BE2C (cell line): ENCODE measurements at regions not wholly inside any gene's neighbourhood (a gene's known extent, or its start where the extent isn't known, plus 50 kb on each side); places are given as distances from the start of the nearest gene placed in this dataset.

Experiments used
- DNase-seq: peaks from one replicate; pipeline ENCODE4 v3.0.0-alpha.2; 2020
- H3K27me3 ChIP-seq: fragments of 250-450 bp; sonication (Bioruptor Pico); 2 replicates; pipeline ENCODE4 v1.5.1; 2020; ENCODE audit warnings: mild to moderate bottlenecking
- H3K36me3 ChIP-seq: fragments of 250-450 bp; sonication (Bioruptor Pico); 2 replicates; pipeline ENCODE4 v1.5.1; 2020; ENCODE audit warnings: mild to moderate bottlenecking
- H3K4me1 ChIP-seq: fragments of 250-450 bp; sonication (Bioruptor Pico); 2 replicates; pipeline ENCODE4 v1.5.1; 2020
- H3K4me3 ChIP-seq: 2 replicates; pipeline ENCODE4 v1.5.1; 2011; ENCODE audit warnings: low read depth, low read length
- H3K9me3 ChIP-seq: fragments of 250-450 bp; sonication (Bioruptor Pico); 2 replicates; pipeline ENCODE4 v1.5.1; 2020
- TF ChIP-seq, protein P1 (sequence below): IDR thresholded peaks from 2 replicates; pipeline ENCODE4 v1.5.1; 2012; ENCODE audit warnings: mild to moderate bottlenecking, low read depth, low read length

DNA sequence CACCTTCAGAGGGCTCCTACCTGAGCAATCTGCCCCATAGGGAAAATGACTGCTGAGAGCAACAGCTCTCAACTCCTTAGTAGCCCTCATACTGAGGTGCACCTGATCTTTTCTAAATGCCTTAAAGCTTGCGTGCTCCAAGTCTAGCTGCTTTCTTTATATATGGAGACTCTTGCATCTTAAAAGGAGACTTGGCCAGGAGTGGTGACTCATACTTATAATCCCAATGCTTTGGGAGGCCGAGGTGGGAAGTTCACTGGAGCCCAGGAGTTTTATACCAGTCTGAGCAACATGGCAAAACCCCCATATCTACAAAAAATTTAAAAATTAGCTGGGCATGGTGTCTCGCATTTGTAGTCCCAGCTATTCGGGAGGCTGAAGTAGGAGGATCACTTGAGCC, 78.1 kb upstream of the TRIM2 start:
- DNase-seq = no peak
- 0 out of 2 replicates have a peak, but pooled peaks cover 2% of the 10 kb centered on the region for H3K4me1 ChIP-seq
- no peak overlapping the region for H3K4me3 ChIP-seq
- TF ChIP-seq, protein P1, sequence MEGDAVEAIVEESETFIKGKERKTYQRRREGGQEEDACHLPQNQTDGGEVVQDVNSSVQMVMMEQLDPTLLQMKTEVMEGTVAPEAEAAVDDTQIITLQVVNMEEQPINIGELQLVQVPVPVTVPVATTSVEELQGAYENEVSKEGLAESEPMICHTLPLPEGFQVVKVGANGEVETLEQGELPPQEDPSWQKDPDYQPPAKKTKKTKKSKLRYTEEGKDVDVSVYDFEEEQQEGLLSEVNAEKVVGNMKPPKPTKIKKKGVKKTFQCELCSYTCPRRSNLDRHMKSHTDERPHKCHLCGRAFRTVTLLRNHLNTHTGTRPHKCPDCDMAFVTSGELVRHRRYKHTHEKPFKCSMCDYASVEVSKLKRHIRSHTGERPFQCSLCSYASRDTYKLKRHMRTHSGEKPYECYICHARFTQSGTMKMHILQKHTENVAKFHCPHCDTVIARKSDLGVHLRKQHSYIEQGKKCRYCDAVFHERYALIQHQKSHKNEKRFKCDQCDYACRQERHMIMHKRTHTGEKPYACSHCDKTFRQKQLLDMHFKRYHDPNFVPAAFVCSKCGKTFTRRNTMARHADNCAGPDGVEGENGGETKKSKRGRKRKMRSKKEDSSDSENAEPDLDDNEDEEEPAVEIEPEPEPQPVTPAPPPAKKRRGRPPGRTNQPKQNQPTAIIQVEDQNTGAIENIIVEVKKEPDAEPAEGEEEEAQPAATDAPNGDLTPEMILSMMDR = no peak
- H3K9me3 ChIP-seq = no peaks in the 10 kb centered on the region
- H3K36me3 ChIP-seq = no peaks in the 10 kb centered on the region
- no peaks in the 10 kb centered on the region for H3K27me3 ChIP-seq

DNA sequence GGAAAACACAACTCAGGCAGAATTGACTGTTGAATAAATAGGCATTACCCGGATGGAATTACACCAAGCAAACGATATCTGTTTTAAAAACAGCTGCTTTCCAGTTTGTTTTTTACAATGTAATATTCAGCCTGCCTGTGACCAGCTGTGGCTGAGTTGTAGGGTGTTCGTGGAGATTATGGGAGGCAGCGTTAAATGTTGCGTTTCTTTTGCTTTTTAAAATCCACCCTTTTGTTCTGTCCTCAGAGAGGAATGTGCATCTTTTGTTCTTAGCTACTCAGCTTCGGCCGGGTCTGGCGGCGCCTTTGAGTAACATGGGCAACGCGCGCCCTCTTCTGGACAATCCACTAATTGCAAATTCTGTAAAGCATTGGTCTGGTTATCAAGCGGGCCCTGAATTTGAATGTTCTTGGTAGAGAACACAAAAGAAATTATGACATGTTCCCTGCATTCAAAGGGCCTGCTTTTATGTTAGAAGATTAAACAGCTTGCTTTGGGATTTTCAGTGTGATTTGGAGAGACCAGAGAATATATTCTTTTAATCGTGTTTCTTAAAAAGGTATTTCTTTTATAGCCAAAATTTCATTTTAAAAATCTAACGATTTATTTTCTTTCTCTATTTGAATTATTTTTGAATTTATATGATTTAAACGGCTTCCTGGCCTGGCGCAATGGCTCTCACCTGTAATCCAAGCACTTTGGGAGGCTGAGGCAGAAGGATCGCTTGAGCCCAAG, 76.3 kb upstream of the TRIM2 start:
- H3K36me3 ChIP-seq = no peaks in the 10 kb centered on the region
- peak; percentile 87 for DNase-seq
- no peak overlapping the region for H3K4me3 ChIP-seq
- H3K9me3 ChIP-seq = no peaks in the 10 kb centered on the region
- TF ChIP-seq, protein P1 = peak; percentile 80
- no peaks in the 10 kb centered on the region for H3K27me3 ChIP-seq
- H3K4me1 ChIP-seq = 0 out of 2 replicates have a peak, but pooled peaks cover 2% of the 10 kb centered on the region

DNA sequence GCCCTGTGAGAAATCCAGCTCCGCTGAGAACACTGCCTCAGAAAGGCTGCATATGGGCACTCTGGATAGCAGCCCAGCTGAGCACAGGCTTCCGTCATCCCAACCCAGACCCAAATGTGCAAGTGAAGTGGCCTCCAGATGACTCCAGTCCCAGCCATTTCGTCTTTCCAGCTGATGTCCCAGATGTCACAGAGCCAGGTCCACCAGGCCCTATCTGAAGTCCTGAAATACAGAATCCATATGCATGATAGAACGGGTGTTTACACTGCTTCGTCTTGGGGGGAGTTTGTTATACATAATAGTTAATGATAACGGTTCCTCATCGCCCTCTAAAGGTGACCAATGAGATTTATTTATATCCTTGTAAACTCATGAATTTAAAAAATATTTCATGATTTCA, 72.6 kb upstream of the TRIM2 start:
- 0 out of 2 replicates have a peak, but pooled peaks cover 2% of the 10 kb centered on the region for H3K4me1 ChIP-seq
- H3K9me3 ChIP-seq = no peaks in the 10 kb centered on the region
- H3K36me3 ChIP-seq = no peaks in the 10 kb centered on the region
- TF ChIP-seq, protein P1 = no peak; the same call in 1 of the 2 replicates
- no peak overlapping the region for H3K4me3 ChIP-seq
- H3K27me3 ChIP-seq = no peaks in the 10 kb centered on the region
- no peak for DNase-seq

DNA sequence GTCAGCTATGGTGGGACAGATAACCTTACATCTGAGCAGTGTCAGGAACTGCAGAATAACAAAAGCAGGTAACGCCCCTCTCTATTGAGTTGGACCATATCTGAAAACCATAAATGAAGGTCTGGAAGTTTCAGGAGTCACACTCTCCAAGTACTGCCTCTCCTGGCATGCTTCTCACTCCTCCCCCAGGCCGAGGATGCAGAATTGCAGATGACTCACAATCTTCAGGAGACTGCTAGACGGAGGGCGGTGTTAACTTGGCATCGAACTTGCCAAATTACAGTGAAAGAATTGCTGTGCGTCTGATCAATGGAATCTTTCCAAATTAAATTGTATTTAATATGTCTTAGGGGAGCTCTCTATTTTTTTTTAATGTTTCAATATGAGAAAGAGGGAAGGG, 67.1 kb upstream of the TRIM2 start:
- DNase-seq = no peak
- Histone ChIP-seq H3K4me3 (no peak overlapping the region), H3K27me3 (no peaks in the 10 kb centered on the region), H3K4me1 (peaks cover 10% of the 10 kb centered on the region), H3K9me3 (no peaks in the 10 kb centered on the region), H3K36me3 (no peaks in the 10 kb centered on the region)
- TF ChIP-seq, protein P1 = no peak

DNA sequence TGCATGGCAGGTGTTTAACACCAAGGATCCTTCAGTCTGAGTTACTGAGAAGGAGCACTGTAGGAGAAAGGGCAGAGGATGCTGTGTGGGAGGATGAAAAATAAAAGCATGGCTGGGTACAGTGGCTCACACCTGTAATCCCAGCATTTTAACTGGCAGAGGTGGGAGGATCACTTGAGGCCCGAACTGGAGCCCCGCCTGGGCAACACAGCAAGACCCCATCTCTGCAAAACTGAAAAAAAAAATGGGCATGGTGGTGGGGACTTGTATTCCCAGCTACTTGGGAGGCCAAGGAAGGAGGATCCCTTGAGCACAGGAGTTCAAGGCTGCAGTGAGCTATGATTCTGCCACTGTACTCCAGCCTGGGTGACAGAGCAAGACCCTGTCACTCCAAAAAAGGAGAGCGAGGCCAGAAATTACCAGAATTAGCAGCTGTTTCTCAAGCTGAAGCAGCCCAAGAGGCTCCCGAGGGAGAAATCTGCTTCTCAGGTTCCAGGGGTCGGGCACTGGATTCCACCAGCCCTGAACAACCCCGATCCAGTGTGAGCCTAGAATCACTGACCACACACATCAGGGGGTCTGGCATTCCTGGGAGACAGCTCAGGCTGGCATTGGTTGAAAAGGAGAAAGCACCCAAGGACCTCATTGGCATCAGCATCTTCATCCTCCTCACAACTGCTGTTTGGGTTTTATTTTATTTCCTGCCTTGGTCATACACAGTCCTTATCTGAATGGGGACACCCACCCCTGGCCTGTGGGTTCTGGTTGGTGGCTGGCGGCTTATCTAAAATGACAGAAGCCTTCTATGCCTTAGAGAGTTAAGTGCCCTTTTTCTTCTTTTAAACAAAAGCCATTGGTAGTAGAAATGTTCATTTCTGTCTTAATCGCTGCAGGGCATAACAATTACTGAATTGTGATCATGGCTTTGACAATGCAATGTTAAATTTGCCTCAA, 66.3 kb upstream of the TRIM2 start:
- DNase-seq = peak; percentile 54
- peaks cover 10% of the 10 kb centered on the region for H3K4me1 ChIP-seq
- TF ChIP-seq, protein P1 = no peak
- peak overlapping the region; percentile 6 for H3K4me3 ChIP-seq
- no peaks in the 10 kb centered on the region for H3K36me3 ChIP-seq
- no peaks in the 10 kb centered on the region for H3K9me3 ChIP-seq
- H3K27me3 ChIP-seq = no peaks in the 10 kb centered on the region

DNA sequence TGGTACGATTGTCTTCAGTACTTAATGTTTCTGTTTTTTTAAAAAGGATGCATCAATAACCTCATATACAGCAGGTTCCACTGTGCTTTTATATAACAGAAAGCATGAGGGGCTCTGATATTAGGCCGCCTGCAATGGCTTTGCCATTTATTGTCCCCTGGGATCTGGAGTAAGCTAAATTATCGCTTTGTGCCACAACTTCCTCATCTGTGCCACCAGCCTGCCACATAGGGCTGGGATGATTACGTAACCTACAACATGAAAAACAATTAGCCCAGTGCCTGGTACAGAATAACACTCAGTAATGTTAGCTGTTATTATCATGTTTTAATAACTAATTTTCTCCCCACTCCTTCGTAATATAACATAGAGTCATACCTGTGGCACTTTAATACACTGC, 65.5 kb upstream of the TRIM2 start:
- Histone ChIP-seq H3K27me3 (no peaks in the 10 kb centered on the region), H3K36me3 (no peaks in the 10 kb centered on the region), H3K9me3 (no peaks in the 10 kb centered on the region), H3K4me3 (peak overlapping the region; percentile 6), H3K4me1 (peaks cover 18% of the 10 kb centered on the region)
- TF ChIP-seq, protein P1 = no peak
- DNase-seq = peak; percentile 46
